NCI-H2081 (cell line): ENCODE measurements at regions not wholly inside any gene's neighbourhood (a gene's known extent, or its start where the extent isn't known, plus 50 kb on each side); places are given as distances from the start of the nearest gene placed in this dataset.

ENCODE experiments used
- DNase-seq, 2 experiments: peaks; one replicate each; lab custom pipeline; 2025; lab: John Stamatoyannopoulos, UW

DNA sequence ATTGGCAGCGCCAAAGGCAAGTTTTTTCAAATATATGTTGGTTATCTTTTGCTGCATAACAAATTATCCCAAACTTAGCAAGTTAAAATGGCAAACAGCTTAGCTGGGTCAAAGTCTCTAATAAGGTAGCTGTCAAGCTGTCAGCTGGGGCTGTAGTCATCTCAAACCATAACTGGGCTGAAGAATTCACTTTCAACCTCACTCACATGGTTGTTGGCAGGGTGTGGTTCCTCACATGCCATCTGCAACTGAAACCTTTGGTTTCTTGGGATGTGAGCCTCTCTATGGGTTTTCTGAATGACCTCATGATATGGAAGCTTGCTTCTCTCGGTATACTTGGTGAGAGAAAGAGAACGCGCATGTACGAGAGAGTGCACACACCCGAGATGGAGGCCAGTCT, 125.4 kb downstream of the LRIG3 start:
- no peak for DNase-seq

- DNase-seq: no peak
Observed at GRCh38 chr12:58795825-58796224, 124.5 kb downstream of the LRIG3 start.

GRCh38 chr12:58801986-58802385, 118.3 kb downstream of the LRIG3 start:
- no peak for DNase-seq

DNA sequence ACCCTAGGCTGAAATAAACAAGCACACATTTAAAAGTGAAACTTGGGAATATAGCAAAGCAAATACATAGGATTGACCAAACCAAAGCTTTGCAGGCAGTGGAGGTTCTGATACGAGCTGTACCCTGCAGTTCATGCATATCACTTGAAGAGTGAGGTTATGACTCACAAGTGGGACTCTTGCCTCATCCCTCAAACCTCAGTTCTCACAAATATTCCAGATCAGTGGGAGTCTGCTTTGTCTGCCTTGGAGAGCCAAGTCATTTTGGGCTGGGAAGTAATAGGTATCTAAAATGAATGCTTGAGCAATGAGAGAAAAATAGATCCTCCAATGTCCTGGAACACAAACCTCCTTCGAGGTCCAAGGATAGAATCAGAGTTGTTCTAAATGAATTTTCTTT, 116.4 kb downstream of the LRIG3 start:
- DNase-seq: no peak

DNA sequence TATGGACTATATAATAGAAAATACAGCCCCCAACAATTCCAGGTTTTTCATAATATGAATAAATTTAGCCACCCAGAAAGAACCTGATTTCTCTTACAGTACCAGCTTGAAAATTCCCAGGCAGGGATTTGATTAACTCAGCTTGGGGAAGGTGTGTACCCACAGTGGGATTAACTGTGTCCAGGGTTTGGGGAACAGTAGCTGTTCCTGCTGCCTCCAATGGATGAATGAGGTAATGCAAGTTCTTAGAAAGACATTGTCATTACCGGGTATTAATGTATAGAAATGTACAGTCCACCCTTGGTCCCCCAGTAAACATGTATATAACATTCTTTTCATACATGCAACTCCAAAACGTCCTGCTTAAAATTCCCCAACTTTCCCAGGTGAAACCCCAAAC, 115.6 kb downstream of the LRIG3 start:
- DNase-seq: peak in 1 of 2 experiments; percentile 11

DNA sequence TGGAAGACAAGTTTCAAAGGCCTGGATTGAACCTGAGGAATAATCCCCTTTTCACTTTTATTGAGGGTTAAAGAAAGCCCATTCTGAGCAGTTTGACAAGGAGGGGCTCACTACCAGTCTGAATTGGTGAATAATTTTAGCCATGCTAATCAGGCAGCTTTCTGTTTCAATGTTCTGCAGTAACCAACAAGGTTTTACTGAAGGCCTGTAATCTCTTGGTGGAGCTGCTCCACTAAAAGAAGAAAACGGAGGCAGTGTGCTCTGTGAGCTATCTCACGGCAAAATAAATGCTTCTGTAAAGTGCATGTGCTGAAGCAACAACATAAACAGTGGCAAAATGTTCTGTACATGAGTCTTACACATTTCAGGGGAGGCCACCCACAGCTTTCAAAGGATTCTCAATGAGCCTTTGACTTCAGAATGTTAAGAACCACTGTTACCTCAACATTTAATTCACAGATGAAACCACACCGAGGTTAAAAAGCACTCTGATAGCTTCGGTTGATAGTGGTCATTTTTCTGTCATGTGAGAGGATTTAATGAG, 111.2 kb downstream of the LRIG3 start:
- DNase-seq: no peak

- no peak for DNase-seq
Observed at GRCh38 chr12:58811346-58811745, 109.0 kb downstream of the LRIG3 start.

DNA sequence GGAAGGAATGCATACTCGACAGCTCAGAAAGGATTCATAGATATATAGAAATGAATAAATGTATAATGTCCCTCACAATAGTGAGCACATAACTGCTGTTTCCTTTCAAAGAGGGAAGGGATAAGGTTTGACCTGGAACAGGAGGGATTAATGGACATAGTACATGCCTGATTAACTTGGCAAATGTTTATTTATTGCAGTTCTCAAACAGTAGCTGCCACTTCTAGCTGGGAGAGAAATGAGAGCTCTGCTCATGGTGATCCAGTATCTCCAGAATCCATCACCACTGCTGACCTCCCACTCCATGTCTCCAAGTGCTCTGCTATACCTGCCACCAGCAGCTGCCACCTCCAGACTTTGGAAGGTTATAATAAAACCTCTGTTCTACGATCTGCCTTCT, 108.1 kb downstream of the LRIG3 start:
- no peak for DNase-seq

GRCh38 chr12:58814036-58814435, 106.3 kb downstream of the LRIG3 start:
- no peak for DNase-seq

DNA sequence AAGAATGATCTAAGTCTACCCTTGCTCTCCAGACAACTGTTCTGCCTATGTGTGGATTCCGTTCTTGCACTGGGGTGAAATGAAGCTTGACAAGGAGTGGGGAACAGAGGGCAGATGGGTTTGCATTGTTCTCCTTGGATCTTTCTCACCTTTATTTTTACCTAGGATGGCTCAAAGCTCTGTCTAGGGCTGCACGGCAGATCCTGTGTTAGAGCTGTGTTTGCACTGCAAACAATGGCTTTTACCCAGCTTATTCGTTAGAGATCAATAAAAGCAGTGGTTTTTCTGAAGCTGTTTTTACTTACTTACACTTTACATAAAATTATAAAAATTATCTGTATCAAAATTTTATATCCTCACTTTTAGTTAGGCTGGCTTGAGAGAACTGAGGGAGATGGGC, 105.1 kb downstream of the LRIG3 start:
- DNase-seq: no peak

DNA sequence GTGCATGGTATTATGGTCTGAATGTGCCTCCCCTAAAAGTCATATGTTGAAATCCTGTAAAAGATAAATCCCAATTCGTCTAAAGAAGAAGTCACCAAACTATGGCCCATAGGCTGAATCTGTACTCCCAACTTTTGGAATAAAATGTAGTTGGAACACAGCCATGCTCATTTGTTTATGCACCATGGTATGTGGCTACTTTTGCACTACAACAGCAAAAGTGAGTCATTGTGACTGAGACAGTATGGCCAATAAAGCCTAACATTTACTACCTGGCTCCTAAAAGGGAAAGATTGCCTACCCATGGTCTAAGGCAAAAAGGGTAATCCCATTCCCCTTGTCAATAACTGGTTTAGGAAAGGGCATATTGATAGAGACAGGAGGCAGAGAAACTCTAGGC, 101.8 kb downstream of the LRIG3 start:
- DNase-seq: no peak

- DNase-seq: no peak
Observed at GRCh38 chr12:58819345-58819744, 101.0 kb downstream of the LRIG3 start.

- no peak for DNase-seq
Observed at GRCh38 chr12:58819985-58820384, 100.3 kb downstream of the LRIG3 start.
